Activated CD8-positive, alpha-beta memory T cell treated with anti-CD3 and anti-CD28 coated beads for 48 hours (primary cell): ENCODE measurements at regions not wholly inside any gene's neighbourhood (a gene's known extent, or its start where the extent isn't known, plus 50 kb on each side); places are given as distances from the start of the nearest gene placed in this dataset.

Source experiments
- DNase-seq, 3 experiments: peaks; one replicate each; pipeline ENCODE4 v3.0.0-alpha.2; 2020; ENCODE audit warnings: low read depth in 2 of 3, low spot score in 2 of 3

GRCh38 chr12:107339932-107340331, 246.6 kb upstream of the CRY1 start:
- no peak for DNase-seq

GRCh38 chr12:107340898-107341297, 247.5 kb upstream of the CRY1 start:
- no peak for DNase-seq

- DNase-seq = no peak
Observed at GRCh38 chr12:107344035-107344808, 250.9 kb upstream of the CRY1 start.

DNA sequence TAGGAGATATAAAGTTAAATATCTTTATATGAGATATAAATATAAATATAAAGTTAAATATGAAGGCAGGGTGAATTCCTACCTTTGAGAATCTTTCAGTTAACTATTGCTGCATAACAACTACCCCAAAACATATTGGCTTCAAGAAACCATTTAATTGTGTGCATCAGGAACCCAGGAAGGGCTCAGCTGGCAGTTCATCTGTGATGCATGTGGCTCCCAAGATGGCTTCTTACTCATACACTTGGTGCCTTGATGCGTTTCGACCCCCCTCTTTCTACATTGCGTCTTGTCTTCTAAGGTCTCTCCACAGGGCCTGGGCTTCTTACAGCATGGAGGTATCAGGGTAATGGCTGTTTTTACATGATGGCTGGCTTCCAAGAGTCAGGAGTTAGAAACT, 253.9 kb upstream of the CRY1 start:
- no peak for DNase-seq

- DNase-seq = no peak
Observed at GRCh38 chr12:107349008-107349747, 255.8 kb upstream of the CRY1 start.

GRCh38 chr12:107349839-107350238, 256.5 kb upstream of the CRY1 start:
- DNase-seq = no peak

- DNase-seq = no peak
Observed at GRCh38 chr12:107351109-107351508, 257.8 kb upstream of the CRY1 start.

DNA sequence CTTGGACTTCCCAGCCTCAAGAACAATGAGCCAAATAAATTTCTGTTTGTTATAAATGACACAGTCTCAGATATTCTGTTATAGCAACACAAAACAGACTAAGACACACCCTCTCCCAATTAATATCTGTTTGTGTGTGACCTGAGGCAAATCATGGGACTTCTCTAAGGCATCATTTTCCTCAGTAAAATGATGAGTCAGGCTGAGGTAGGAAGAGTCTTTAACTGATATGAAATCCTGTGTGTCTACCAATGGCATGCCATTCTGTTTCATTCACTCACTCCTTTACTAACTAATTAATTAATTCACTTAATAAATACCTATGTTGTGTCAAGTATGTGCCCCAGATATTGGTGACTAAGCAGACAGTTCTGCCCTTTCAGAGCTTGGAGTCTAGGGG, 258.4 kb upstream of the CRY1 start:
- DNase-seq = no peak

DNA sequence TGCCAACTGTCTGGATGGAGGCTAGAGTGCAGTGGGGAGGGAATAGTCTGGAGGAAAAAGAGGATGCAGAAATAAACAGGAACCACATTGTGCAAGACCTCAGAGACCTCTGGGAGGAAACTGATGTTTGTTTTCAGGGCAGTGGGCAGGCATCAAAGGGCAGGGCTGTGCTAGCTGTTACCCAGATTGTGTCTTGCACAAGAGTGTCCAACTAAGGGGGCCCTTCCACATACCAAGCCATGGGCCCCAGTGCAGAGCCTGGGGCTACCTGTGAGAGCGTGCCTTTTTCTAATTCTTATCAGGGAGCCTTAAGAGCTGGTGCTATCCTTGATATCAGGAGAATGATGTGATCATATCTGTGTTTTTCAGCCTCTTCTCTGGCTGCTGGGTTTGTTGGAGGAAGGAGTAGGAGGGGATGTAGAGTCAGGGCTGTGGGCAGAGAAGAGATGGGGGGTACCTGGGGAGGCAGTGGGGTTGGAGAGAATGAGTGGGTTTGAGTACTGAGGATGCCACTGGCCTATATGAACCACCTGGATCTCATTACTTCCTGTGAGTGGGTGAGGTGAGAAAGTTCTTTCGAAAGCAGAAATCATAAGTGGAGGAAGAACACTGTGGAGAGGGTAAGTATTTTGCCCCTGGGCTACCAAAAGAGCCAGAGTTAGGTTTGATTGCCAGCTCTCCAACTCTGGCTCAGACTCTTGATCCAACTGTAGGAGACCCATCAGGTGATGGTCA, 259.2 kb upstream of the CRY1 start:
- no peak for DNase-seq

DNA sequence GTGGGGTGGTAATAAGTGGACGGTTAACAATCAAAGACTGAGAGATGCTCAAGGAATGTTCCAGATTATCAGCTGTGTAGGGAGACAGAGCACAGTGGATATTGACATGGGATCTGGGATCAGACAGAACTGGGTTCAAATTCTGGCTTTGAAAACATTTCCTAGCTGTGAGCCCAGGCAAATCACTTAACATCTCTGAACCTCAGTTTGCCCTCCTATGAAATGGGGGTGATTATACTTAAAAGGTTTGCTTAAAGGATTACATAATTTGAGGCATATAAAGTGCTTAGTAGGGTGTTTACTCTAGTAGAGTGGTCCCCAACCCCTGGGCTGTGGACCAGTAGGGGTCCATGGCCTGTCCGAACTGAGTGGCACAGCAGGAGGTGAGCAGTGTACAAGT, 260.0 kb upstream of the CRY1 start:
- no peak for DNase-seq

DNA sequence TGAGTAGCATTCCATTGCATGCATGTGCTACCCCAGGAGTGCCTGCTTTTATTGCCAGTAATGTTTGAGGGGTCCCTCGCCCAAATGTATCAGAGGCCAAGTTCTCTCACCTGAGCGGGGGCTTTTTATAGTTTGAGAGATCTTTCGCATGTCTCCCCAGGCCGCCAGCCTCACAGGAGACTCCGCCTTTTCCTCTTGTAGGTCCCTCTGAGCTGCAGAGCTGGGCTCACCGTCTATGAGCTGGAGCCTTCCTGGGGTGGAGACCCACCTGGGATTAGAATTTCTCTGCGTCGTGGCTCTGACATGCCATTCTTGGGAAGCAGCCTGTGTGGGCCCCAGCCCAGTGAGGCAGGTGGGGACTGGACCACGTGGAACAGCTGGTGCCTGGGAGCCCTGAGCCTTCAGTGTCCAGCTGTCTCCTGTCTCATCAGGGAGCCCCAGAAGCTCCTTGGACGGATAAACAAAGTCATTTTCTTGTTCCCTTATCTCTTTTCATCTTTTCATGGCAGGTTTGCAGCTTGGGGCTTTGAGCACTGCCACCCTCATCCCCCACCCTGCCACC, 261.7 kb upstream of the CRY1 start:
- DNase-seq = no peak

- DNase-seq = no peak
Observed at GRCh38 chr12:107355612-107356011, 262.3 kb upstream of the CRY1 start.

- no peak for DNase-seq
Observed at GRCh38 chr12:107356266-107356936, 263.1 kb upstream of the CRY1 start.

DNA sequence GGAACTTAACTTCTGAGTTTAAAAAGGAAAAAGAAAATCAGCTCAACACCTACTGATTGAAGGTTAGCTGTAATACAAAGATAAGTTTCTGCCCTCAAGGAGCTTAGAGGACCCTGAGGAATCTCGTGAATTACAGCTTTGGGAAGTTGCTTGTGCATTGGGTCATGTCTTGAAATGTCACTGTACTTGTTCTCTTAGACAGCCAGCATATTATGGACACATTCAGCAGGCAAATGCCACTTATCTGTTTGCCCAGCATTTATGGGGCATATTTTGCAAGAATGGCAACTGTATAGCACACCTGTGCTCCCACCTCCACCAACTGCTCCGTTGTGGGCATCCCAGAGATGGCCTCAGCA, 263.6 kb upstream of the CRY1 start:
- DNase-seq = no peak

DNA sequence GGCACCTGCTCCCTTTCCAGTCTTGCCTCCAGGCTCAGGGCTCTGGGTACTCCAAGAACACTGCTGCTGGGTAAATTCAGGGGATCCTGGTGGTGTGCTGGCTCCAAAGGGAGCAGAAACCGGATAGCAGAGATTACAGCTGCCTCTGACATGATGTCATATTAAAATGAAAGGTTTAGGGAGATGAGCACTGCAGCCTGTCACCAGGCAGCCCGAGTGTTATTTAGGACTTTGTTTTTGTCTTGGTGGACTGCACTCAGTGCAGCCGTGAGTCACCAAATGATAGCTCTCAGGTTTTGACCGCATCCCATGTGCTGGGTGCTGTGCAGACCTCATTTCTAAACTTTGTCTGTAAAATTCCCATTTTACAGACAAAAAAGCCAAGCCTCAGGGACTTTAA, 266.0 kb upstream of the CRY1 start:
- no peak for DNase-seq

DNA sequence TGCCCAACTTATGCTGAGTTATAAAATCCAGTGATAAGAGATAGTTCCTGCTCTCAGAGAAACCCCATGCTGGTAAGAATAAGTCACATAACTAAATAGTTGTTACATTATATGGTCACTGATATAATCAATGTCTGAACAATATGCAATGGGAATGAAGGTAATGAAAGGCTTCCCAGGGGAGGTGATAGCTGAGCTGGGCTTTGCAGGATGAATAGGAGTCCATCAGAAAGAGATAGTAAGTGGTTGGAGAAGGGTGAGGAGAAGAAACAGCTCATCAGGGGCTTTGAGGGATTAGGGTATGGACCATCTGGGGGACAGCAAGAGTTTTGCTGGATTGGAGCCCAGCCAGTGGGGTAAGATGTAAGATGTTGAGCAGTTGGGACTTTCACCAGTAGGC, 266.7 kb upstream of the CRY1 start:
- DNase-seq = no peak

DNA sequence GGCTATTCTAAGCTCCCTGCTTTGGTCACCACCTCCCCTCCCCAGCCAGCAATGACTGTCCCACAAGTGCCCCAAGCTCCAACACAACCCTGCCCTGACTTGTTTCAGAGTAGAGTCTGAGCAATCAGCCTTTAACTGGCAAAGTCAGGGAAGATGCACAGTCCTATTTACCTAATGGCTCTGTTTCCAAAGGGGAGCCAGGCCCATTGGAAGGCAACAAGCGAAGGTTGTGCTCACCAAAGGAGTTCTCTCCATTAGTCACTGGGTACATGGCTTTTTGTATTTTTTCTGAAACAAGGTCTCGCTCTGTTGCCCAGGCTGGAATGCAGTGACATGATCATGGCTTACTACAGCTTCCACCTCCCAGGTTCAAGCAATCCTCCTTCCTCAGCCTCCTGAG, 267.1 kb upstream of the CRY1 start:
- DNase-seq = no peak

- no peak for DNase-seq
Observed at GRCh38 chr12:107361970-107362369, 268.6 kb upstream of the CRY1 start.

- DNase-seq = no peak
Observed at GRCh38 chr12:107362960-107363359, 269.6 kb upstream of the CRY1 start.

DNA sequence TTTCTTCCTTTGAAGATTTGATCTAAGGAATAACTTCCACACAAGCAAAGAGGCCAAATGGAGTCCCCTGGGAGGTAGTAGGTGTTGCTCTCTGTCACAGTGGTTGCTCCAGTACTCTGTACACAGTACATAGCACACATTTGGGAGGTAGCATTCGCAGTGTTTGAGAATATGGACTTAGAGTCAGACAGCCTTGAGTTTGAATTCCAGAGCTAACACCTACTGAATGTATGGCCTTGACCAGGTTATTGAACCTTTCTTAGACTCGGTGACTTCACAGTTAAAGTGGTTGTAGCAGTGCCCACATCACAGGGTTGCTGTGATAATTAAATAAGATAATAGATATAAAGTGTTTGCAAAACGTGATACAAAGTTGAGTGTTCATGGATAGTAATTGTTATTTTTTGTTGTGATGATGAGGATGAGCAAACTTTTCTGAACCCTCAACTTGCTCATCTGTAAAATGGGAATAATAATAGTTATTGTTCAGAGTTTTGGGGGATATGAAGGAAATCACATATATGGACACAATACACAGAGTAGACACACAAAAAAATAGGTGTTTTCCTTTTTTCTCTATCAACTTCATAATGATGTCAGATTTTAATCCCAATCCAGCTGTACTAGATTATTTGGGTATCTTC, 271.6 kb upstream of the CRY1 start:
- DNase-seq = no peak

- DNase-seq = no peak
Observed at GRCh38 chr12:107365703-107366102, 272.4 kb upstream of the CRY1 start.
